Stomach (tissue), 4 donors: ENCODE measurements at regions not wholly inside any gene's neighbourhood (a gene's known extent, or its start where the extent isn't known, plus 50 kb on each side); places are given as distances from the start of the nearest gene placed in this dataset.

Source experiments
- EP300 ChIP-seq: sonication (generic); formaldehyde crosslinking; IDR thresholded peaks from one replicate; pipeline ENCODE4 v1.6.1; 2017; ENCODE audit warnings: antibody characterized with exemption
- POLR2A ChIP-seq, 4 donors: fragments of 450-650 bp; IDR thresholded peaks; one replicate each; pipeline ENCODE4 v1.6.1; 2016; ENCODE audit warnings: antibody characterized with exemption in 4 of 4, control low read depth in 2 of 4, mild to moderate bottlenecking in 1 of 4, moderate library complexity in 1 of 4
- POLR2AphosphoS5 ChIP-seq, 3 donors: sonication (generic); formaldehyde crosslinking; IDR thresholded peaks; one replicate each; pipeline ENCODE4 v1.6.1; 2016; ENCODE audit warnings: antibody characterized with exemption in 3 of 3
- TF ChIP-seq, protein P1 (sequence below), 7 experiments: fragments of 450-650 bp in 4 of 7; fragments of 200-600 bp in 3 of 7; sonication (generic) in 3 of 7; IDR thresholded peaks; one replicate each; pipeline ENCODE4 v1.5.1; 2016 to 2019; ENCODE audit warnings: antibody characterized with exemption in 7 of 7, control low read depth in 2 of 7, mild to moderate bottlenecking in 1 of 7

- TF ChIP-seq, protein P1, sequence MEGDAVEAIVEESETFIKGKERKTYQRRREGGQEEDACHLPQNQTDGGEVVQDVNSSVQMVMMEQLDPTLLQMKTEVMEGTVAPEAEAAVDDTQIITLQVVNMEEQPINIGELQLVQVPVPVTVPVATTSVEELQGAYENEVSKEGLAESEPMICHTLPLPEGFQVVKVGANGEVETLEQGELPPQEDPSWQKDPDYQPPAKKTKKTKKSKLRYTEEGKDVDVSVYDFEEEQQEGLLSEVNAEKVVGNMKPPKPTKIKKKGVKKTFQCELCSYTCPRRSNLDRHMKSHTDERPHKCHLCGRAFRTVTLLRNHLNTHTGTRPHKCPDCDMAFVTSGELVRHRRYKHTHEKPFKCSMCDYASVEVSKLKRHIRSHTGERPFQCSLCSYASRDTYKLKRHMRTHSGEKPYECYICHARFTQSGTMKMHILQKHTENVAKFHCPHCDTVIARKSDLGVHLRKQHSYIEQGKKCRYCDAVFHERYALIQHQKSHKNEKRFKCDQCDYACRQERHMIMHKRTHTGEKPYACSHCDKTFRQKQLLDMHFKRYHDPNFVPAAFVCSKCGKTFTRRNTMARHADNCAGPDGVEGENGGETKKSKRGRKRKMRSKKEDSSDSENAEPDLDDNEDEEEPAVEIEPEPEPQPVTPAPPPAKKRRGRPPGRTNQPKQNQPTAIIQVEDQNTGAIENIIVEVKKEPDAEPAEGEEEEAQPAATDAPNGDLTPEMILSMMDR (IDR thresholded peaks at IDR 0.05): no peak
- TF ChIP-seq EP300 (no peak), POLR2AphosphoS5 (IDR thresholded peaks at IDR 0.05) (no peak), POLR2A (IDR thresholded peaks at IDR 0.05) (no peak)
Measured at GRCh38 chr13:79794931-79795330, 314.0 kb downstream of the NDFIP2 start.
